GM21423 (cell line): ENCODE measurements at regions not wholly inside any gene's neighbourhood (a gene's known extent, or its start where the extent isn't known, plus 50 kb on each side); places are given as distances from the start of the nearest gene placed in this dataset.

ENCODE experiments used
- ATAC-seq: cut with Tn5 transposase; IDR thresholded peaks from one replicate; pipeline ENCODE4 v1.9.1; 2021; ENCODE audit warnings: mild to moderate bottlenecking, moderate library complexity; ENCODE audit not compliant: unreplicated experiment

DNA sequence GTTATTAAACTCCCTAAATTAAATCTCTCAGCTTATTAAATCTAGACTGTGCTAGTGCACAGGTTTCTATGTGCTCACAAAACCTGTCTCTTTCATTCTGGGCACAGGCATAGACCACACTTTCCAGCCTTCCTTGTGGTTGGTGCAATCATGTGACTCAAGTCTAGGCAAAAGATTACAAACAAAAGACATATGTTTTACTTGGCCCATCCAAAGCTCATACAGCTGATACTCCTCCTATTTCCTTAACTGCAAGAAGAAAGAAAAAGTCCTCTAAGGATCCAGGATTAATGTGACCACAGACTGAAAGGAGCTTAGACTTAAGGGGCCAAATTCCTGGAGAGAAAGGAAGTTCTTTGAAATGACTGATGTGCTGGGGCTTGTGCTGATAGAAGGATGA is 731.3 kb upstream of the RAB6C start:
- ATAC-seq = no peak

GRCh38 chr2:129252781-129253460 is 726.5 kb upstream of the RAB6C start:
- ATAC-seq = no peak

GRCh38 chr2:129253461-129253812 is 726.0 kb upstream of the RAB6C start:
- ATAC-seq = no peak

DNA sequence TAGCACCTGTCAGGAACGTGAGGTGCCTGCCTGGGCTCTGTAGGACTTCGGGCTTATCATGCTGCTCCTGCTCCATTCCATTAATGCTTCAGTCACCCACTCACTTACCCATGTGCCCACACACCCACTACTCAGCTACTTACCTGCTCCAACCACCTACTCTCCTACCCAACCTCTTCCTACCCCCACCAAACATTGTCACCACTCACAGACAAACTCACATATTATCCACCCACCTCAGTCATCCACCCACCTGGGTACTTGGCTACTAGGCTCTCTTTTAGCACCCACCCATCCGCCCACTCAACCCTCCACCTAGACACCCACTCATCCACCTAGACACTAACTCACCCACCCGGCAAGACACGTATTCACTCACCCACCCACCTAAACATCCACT is 724.7 kb upstream of the RAB6C start:
- no peak for ATAC-seq

GRCh38 chr2:129255610-129256313 is 723.7 kb upstream of the RAB6C start:
- ATAC-seq = no peak

DNA sequence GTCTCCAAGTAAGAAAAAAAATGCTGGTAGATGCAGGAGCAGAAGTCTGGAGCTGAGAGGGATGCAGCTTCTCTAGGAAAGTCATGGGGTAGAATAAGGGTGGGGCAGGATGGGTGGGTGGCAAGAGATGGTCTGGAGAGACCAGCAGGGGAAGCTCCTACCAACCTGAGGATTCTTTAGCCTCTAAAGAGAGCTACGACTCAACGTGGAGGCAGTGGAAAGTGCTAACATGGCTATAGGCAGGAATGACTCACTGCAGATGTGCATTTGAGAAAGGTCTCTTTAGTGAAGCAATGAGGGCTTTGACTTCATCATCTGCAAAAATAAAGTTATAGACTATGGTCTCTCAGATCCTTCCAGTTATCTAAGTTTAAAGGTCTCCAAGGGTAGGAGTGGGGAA is 722.8 kb upstream of the RAB6C start:
- no peak for ATAC-seq

- no peak for ATAC-seq
Measured at GRCh38 chr2:129262934-129263333, 716.5 kb upstream of the RAB6C start.

DNA sequence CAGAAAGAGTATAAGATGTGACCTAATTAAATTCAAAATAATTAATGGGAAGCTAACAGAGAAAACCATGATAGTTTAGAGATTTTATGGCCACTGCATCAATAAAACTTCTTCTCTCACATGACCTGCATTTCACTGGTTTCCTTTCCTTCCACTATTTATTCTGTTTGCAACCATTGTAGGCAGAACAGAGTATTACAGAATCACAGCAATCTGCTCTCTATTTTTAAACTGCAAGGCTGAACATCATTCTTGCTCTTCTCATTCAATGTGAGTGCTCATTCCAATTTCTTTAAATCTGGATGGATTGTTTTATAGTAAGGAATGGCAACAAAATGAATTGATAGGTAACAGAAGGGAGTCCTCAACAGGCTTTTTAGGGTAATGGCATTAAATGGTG is 715.5 kb upstream of the RAB6C start:
- ATAC-seq = no peak

- no peak for ATAC-seq
Measured at GRCh38 chr2:129267559-129267958, 711.9 kb upstream of the RAB6C start.

- no peak for ATAC-seq
Measured at GRCh38 chr2:129273266-129274037, 706.0 kb upstream of the RAB6C start.

DNA sequence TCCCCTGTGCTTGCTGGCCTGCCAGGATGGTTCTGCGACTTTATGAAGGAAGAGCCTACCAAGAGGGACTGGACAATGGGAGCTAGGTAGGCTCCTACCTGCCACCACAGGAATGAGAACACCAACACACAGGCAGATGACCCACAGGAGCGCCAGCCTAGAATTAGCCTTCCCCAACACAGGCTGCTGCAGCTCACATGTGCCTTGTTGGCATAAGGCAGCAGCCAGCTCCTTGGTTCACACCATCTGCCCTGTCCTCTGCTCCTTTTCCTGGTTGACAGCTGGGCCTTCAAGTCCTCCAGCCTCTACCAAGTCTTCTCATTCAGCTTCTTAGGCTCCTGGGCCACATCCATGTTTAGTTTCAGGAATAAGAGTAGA is 705.4 kb upstream of the RAB6C start:
- no peak for ATAC-seq

GRCh38 chr2:129274918-129275317 is 704.5 kb upstream of the RAB6C start:
- no peak for ATAC-seq

- ATAC-seq = no peak
Measured at GRCh38 chr2:129275706-129276105, 703.8 kb upstream of the RAB6C start.

GRCh38 chr2:129276978-129277584 is 702.4 kb upstream of the RAB6C start:
- ATAC-seq = no peak

DNA sequence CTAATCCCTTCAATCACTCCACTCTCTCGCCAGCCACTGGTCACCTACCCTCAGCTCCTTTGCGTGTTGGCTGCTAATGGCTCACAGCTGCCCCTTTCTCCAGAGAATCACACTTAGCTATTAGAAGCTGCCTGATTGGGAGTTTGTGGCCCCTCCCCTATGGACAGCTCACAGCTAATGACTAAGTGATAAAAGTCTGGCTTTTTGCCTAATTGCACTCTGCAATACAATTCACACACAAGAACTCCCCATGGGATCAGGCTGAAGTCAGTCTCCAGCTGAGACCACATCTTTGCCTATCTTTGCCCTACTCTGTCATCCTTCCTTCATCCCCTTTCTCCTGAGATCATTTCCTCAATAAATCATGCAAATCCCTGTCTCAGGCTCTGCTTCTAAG is 701.9 kb upstream of the RAB6C start:
- ATAC-seq = no peak

DNA sequence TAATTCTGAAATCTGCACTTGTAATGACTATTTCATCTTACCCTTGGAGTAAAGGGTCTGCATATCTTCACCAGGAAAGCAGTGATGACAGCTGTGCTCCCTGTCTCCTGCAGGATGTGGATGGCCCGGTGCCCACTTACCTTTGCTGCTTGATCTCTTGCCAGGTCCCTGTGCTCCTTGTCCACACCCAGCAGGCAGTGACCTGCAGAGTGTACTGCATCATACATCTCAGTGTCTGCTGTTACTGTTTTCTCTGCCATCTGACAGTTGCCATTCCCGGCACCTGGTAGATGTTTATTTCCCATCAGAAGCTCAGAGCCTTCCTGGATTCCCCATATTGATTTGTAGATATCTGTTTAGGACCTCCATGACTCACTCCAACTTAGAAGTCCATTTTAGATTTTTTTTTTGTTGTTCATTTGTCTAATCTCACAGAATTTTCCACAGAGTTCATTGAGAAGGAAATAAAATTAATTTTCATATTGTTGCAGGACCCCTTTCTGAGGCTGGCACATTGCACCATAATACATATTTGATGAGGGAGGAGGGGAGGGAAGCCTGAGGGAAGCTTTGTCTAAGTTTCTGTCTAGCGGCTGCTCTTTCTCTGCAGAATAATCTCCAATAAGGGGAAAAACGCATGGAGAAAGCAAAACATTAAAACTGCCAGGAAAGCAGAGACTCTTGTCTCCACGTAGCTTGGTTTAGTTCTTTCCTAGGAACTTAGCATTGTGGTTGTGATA is 697.5 kb upstream of the RAB6C start:
- no peak for ATAC-seq

GRCh38 chr2:129285012-129285411 is 694.5 kb upstream of the RAB6C start:
- no peak for ATAC-seq

DNA sequence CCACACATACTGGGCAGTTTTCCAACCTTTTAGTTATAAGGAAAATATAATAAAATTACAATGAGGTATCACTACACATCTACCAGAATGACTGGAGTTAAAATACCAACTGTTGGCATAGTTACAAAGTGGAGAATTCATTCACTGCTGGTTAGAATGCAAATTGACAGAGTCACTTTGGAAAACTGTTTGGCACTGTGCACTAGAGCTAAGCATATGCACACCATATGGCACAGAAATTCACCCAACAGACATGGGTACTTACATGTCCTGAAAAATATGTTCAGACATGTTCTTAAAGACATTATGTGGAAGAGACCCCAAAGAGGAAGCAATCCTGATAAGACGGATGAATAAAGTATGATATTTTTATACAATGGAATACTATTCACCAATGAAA is 686.1 kb upstream of the RAB6C start:
- no peak for ATAC-seq

GRCh38 chr2:129296396-129296795 is 683.1 kb upstream of the RAB6C start:
- no peak for ATAC-seq

GRCh38 chr2:129296806-129297205 is 682.7 kb upstream of the RAB6C start:
- no peak for ATAC-seq

- no peak for ATAC-seq
Measured at GRCh38 chr2:129297430-129297829, 682.0 kb upstream of the RAB6C start.
